NCI-H774 (cell line): ENCODE measurements at regions not wholly inside any gene's neighbourhood (a gene's known extent, or its start where the extent isn't known, plus 50 kb on each side); places are given as distances from the start of the nearest gene placed in this dataset.
A peak's percentile ranks its signal among the peaks of the same experiment; 100 is the strongest.
"Not testable (repeated sequence)": the region's sequence is repeated elsewhere in the genome, so short reads cannot be mapped to it uniquely, and the experiment has no call there.

Source experiments
- DNase-seq: peaks from one replicate; lab custom pipeline; 2025; lab: John Stamatoyannopoulos, UW

DNA sequence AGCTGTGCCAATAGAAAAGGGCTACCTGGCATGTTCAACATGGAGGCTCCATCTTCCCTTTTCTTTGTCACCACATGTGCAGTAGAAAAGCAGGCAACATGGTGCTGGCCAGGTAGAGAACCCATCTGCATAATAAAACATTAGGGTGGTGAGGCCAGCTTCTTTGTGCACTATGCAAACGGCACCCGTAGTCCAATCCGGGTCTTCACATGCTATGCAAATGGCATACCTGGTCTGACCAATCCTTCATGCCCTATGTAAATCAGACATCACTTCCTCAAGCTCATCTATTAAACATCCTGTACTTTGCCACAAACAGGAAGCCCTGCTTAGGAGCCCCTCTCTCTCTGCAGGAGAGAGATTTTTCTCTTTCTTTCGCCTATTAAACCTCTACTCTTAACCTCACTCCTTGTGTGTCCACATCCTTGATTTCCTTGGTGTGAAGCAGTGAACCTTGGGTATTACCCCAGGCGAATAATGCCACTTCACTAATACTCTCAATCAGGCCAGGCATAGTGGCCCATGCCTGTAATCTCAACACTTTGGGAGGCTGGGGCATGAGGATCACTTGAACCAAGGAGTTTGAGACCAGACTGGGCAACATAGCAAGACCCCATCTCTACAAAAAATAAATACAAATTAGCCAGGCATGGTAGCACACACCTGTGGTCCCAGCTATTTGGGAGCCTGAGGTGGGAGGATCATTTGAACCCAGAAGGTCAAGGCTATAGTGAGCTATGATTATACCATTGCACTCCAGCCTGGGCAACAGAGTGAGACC, 111.3 kb upstream of the MRI1 start:
- DNase-seq: peak; percentile 70

GRCh38 chr19:13646758-13647157, 117.6 kb upstream of the MRI1 start:
- DNase-seq: no peak

GRCh38 chr19:13644645-13645044, 119.7 kb upstream of the MRI1 start:
- no peak for DNase-seq

GRCh38 chr19:13640611-13641010, 123.7 kb upstream of the MRI1 start:
- no peak for DNase-seq

DNA sequence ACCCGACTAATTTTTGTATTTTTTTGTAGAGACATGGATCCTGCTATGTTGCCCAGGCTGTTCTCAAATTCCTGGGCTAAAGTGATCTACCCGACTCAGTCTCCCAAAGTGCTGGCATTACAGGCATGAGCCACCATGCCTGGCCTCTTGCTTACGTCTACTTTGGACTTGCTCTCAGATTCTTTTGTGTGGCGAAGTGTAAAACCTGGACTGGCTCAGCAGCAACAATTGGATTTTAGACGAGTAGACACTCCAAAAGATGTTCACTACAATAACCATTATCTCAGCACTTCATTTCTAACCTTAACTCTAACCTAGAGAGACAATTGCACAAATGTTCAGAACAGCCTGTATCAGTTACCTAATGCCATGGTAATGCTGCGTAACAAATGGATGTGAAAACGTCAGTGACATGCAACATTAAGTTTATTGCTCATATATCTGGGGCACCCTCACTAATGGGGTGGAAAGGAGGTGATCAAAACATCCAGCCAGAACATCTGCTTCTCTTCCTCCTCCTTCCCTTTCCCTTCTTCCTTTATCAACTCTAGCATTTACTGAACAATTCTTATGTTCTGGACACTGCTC, 124.9 kb upstream of the MRI1 start:
- no peak for DNase-seq

DNA sequence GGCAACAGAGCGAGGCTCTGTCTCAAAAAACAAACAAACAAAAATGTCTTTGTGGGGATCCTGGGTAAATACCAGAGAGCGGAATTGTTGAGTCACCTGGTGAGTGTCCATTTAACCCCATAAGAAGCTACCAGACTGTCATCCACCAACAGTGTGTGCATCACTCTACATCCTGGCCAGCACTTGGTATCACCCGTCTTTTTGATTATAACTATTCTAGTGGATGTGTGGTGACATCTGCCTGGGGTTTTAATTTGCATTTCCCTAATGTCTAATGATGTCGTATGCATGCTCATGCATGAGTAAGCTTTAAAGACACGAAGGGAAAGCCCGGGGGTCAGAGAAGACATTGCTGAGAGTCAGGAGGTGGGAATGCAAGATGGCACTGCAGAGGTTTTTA, 126.7 kb upstream of the MRI1 start:
- DNase-seq: no peak

- DNase-seq: no peak
These were observed 128.4 kb upstream of the CACNA1A start for GRCh38 chr19:13634658-13635057.

DNA sequence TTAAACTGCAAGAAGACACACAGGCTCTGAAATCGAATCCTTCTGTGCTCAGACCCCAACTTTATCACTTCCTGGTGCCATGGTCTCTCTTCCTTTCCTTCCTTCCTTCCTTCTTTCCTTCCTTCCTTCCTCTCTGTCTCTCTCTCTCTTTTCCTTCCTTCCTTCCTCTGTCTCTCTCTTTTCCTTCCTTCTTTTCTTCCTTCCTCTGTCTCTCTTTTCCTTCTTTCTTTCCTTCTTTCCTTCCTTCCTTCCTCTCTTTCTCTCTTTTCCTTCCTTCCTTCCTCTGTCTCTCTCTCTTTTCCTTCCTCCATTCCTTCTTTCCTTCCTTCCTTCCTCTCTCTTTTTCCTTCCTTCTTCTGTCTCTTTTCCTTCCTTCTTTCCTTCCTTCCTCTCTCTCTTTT, 127.2 kb upstream of the CACNA1A start:
- no peak for DNase-seq

DNA sequence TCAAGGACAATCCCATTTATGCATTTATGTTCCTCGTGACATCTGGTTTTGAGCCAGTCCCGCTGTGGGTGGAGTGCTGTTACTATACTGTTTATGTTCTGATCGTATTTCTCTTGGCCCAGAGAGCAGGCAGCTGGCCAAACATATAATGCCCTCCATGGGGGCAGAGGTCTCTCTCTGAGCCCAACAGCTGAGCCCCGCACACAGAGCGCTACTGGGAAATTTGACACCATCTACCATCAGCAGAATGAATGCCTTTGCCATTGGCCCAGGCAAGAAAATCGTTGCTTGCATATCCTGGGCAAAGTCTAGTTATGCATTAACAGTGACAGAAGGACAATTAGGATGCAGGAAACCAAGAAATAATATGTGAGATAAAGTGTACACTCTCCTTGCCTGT, 126.8 kb upstream of the CACNA1A start:
- peak; percentile 94 for DNase-seq

DNA sequence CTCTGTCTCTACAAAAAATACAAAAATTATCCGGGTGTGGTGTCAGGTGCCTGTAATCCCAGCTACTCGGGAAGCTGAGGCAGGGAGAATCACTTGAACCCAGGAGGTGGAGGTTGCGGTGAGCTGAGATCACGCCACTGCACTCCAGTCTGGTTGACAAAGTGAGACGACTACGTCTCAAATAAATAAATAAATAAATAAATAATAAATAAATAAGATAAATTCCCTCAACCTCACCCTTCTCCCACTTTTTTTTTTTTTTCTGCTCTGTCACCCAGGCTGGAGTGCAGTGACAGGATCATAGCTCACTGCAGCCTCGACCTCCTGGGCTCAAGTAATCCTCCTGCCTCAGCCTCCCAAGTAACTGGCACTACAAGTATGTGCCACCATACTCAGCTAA, 125.9 kb upstream of the CACNA1A start:
- DNase-seq: not testable (repeated sequence)

DNA sequence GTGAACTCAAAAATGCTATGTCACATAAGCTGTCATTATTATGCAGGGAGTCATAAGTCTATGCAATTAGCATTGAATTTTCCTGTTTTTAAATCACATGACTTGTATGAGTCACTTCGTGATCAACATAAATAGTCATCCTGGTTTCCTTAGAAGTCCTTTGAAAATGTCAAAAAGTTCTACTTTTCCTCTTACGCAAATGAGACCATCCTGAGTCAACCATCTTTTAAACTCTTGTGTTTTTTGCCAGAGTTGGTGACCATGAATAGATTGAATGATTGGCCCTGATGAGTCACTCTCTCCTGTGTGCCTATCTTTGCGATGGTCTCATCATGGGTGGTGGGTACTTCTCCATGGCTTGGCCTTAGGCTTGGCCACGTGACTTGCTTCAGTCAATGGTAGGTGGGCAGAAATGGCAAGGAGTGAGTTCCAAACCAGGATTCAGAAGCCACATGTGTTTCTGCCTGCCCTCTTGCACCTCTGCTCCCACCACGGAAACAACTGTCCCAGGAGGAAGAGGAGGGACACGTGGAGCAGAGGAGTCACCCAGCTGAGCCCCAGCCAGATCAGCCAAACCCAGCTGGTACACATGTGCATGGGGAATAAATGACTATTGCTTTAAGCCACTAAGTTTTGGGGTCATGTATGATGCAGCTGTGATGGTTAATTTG, 123.5 kb upstream of the CACNA1A start:
- no peak for DNase-seq

- DNase-seq: no peak
These were observed 121.3 kb upstream of the CACNA1A start for GRCh38 chr19:13627531-13627930.

- DNase-seq: no peak
These were observed 117.7 kb upstream of the CACNA1A start for GRCh38 chr19:13623716-13624710.

- DNase-seq: no peak
These were observed 116.8 kb upstream of the CACNA1A start for GRCh38 chr19:13622766-13623715.

GRCh38 chr19:13621413-13621812, 115.1 kb upstream of the CACNA1A start:
- DNase-seq: no peak

GRCh38 chr19:13619203-13619632, 112.9 kb upstream of the CACNA1A start:
- DNase-seq: no peak

DNA sequence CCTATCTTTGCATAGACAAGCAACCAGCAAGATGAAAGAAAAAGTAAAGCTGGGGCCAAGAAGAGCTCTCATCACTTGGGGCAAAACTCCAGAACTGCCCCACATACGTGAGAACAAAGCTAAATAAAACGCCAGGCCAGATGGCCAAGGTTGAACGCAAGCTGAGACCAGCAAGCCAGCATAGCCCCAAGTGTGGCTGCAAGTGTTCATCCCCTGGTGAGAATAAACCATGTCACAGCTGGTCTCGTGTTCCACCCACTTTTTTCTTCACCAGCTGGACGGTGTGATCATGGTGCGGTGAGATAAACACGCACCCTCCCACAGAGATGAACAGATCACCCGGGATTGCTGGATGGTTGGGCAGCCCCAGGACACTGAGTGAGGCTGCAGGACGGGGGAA, 109.6 kb upstream of the CACNA1A start:
- no peak for DNase-seq

- peak; percentile 79 for DNase-seq
These were observed 107.2 kb upstream of the CACNA1A start for GRCh38 chr19:13613447-13613846.

DNA sequence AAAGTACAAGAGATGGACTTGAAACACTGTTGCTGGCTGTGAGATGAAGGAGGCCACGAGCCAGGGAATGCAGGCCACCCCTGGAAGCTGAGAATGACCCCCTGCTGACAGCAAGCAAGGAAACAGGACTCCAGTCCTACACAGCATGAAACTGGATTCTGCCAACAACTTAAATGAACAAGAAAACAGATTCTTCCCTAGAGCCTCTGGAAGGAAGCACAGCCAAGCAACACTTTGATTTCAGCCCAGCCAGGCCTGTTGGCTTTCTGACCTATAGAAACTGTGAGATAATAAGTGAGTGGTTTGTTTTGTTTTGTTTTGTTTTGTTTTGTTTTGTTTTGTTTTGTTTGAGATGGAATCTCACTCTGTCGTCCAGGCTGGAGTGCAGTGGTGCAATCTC, 105.3 kb upstream of the CACNA1A start:
- DNase-seq: no peak

- peak; percentile 96 for DNase-seq
These were observed 103.9 kb upstream of the CACNA1A start for GRCh38 chr19:13610039-13610691.
